AG09319 (cell line): ENCODE measurements at regions not wholly inside any gene's neighbourhood (a gene's known extent, or its start where the extent isn't known, plus 50 kb on each side); places are given as distances from the start of the nearest gene placed in this dataset.

Experiments
- DNase-seq: peaks from one replicate; pipeline ENCODE4 v3.0.0-alpha.2; 2010; ENCODE audit warnings: low read depth; ENCODE audit errors: extremely low read depth
- TF ChIP-seq, protein P1 (sequence below): IDR thresholded peaks from 2 replicates; pipeline ENCODE4 v1.5.1; 2011; ENCODE audit warnings: low read depth, mild to moderate bottlenecking, inconsistent platforms, low read length, moderate library complexity

DNA sequence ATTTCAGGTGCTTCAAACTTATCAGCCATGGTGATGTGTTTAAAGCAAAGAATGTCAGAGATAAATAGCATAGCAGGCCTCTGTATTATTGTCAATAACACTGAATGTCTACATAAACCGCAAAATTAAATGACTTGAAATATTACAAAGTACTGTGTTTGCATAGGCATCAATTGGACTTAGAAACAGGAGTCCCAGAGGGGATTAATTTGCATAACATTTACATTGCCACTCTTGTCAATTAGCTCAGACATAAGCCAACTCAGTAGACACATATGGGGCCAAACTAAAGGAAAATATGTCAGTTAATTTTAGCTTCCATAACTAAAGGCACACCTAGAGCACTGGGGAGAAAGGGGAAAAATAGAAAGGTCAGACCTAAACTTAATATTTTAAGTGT is 814.5 kb upstream of the NEGR1 start:
- TF ChIP-seq, protein P1, sequence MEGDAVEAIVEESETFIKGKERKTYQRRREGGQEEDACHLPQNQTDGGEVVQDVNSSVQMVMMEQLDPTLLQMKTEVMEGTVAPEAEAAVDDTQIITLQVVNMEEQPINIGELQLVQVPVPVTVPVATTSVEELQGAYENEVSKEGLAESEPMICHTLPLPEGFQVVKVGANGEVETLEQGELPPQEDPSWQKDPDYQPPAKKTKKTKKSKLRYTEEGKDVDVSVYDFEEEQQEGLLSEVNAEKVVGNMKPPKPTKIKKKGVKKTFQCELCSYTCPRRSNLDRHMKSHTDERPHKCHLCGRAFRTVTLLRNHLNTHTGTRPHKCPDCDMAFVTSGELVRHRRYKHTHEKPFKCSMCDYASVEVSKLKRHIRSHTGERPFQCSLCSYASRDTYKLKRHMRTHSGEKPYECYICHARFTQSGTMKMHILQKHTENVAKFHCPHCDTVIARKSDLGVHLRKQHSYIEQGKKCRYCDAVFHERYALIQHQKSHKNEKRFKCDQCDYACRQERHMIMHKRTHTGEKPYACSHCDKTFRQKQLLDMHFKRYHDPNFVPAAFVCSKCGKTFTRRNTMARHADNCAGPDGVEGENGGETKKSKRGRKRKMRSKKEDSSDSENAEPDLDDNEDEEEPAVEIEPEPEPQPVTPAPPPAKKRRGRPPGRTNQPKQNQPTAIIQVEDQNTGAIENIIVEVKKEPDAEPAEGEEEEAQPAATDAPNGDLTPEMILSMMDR, result no peak
- DNase-seq, result no peak

DNA sequence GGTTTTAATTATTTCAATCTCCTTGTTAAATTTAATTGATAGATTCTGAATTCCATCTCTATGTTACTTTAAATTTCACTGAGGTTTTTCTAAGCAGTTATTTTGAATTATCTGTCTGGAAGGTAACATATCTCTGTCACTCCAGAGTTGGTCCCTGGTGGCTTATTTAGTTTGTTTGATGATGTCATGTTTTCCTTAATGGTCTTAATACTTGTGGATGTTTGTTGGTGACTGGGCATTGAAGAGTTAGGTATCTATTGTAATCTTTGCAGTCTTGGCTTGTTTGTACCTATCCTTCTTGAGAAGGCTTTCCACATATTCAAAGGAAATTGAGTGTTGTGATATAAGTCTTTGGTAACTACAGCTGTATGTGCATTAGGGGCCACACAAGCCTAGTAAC is 810.0 kb upstream of the NEGR1 start:
- TF ChIP-seq, protein P1, result no peak
- no peak for DNase-seq

DNA sequence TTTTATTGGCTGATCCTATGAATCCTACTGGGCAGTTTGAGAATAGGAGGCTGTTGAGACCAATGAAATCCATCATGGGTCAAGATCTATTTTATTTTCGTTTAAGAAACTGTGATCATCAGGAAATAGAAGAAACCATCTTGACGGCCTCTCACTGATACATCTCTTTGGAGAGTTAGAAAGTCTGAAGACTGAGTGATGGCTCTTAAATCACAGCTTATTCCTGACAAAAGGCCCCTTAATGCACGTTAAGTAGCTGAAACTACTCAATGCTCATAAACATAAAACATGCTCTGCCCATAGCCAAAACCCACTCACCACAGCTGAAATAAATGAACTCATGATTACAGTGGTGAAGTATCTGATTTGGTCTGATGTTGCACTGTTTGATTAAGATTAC is 784.5 kb upstream of the NEGR1 start:
- TF ChIP-seq, protein P1, result no peak

DNA sequence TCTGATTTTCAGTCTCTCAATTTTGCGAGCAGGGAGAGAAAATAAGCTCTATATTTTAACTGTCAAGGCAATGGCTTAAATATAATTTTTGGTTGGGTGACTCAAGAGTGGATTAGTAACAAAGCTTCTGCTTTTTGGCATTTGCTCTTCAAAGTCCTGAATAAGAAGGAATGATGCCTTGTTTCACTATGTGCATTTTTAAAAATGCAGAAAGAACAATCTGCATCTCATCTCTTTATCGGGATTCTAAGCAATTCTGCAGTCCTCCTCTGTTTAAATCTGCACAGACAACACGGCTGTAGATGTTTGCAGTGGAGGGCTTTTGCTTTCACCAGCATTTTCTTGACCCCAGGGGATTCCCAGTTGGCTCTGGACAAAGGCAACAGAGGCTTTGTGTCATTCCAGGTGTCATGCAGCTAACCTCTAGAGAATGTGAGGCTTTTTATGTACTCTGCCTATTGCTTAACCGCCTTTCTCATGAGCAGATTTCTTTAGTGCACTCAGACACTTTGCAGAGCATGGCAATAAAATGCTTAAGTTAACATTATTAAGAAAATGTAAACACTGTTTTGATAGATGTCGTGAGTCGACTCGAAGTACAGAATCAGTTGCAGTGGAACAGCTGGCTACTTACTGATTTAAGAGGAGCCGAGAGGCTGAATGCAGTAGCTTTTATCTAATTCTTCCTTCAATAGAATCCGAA is 783.2 kb upstream of the NEGR1 start:
- DNase-seq, result no peak
- TF ChIP-seq, protein P1, result no peak

More for the DNA sequence above, 784.5 kb upstream of the NEGR1 start:
- DNase-seq, result no peak

DNA sequence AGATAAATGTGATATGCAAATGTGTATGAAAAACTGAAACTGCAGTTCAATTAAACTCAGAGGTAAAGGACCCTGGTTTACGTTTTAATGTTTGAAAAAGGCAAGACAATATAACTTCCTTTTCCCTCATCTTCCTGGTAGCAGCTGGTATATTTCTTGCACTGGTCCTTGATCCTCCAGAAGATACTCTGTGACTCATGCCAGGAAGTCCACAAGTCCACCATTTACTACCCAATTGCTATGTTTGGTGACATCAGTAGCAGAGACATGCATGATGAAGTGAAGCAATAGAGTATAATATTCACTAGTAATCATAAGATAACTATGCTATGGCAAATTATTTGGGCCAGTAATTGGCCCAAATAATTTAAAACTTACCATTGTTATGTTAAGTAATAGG is 774.5 kb upstream of the NEGR1 start:
- TF ChIP-seq, protein P1, result no peak
- no peak for DNase-seq

DNA sequence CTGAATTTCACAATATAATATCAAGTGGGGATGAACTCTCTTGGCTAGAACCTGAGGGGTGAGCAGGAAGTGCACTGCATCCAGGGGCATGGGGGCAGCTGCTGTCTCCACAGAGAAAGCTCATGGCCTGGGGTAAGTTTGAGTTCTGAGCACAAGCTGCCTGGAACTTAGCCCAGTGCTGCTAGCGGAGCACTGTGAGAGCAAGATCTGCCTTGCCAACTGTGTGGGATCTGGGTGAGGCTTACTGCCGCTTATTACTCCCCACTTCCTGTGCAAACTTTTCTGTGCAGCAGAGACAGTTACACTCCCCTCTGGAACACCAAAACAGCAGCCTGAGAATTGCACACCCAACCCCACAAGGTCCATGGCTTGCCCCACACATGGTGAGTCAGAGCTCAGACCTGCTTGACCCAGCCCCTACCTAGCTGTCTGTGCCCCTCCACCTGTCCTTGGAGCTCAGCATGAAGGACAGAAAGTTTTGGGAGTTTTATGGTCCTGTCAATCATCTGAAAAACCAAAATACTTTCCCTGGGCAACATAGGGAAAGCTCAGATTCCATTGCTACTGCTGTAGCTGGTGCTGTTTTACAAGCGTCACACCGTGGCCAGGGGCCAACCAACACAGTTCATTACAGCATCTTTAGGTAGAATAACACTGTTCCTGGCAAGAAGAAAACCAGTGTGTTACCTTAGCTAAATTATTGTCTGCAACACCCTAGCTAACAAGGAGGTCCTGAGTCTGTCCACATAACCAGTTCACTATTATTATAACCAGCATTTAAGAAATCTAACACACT is 762.1 kb upstream of the NEGR1 start:
- TF ChIP-seq, protein P1, result no peak
- DNase-seq, result no peak

DNA sequence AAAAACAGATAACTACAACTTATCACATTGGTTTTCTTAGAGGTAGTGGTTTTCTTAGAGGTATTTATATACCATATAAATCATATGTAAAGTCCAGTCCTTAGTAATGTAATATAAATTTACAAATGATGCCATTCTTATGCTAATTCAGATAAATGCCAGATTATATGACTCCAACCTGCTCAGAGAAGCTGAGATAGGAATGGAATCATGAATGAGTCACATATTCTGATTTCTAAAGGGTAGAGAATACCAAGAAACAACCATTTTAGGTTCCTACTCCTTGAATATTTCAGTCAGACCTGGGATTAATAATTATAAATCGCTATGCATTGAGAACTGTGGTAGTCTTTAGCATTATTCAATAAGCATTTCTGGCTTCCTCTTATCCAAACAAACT is 760.1 kb upstream of the NEGR1 start:
- no peak for DNase-seq
- TF ChIP-seq, protein P1, result no peak
